ENCODE measurements at regions not wholly inside any gene's neighbourhood (a gene's known extent, or its start where the extent isn't known, plus 50 kb on each side); places are given as distances from the start of the nearest gene placed in this dataset.

- ATAC-seq, result no peak
Observed at GRCh38 chr2:204331180-204331579, 214.1 kb upstream of the PARD3B start.

GRCh38 chr2:204331988-204332387 lies 213.3 kb upstream of the PARD3B start:
- ATAC-seq, result no peak

- ATAC-seq, result no peak
Observed at GRCh38 chr2:204332706-204333105, 212.6 kb upstream of the PARD3B start.

GRCh38 chr2:204333861-204334260 lies 211.4 kb upstream of the PARD3B start:
- no peak for ATAC-seq

- no peak for ATAC-seq
Observed at GRCh38 chr2:204335451-204336058, 209.7 kb upstream of the PARD3B start.

GRCh38 chr2:204336153-204336744 lies 209.0 kb upstream of the PARD3B start:
- ATAC-seq, result no peak

GRCh38 chr2:204337638-204338037 lies 207.6 kb upstream of the PARD3B start:
- ATAC-seq, result no peak

- ATAC-seq, result no peak
Observed at GRCh38 chr2:204339212-204339715, 206.0 kb upstream of the PARD3B start.

- no peak for ATAC-seq
Observed at GRCh38 chr2:204340511-204340910, 204.8 kb upstream of the PARD3B start.

GRCh38 chr2:204341887-204342276 lies 203.4 kb upstream of the PARD3B start:
- no peak for ATAC-seq

GRCh38 chr2:204343685-204344084 lies 201.6 kb upstream of the PARD3B start:
- ATAC-seq, result no peak

- no peak for ATAC-seq
Observed at GRCh38 chr2:204344119-204344518, 201.2 kb upstream of the PARD3B start.

- no peak for ATAC-seq
Observed at GRCh38 chr2:204346906-204347305, 198.4 kb upstream of the PARD3B start.

GRCh38 chr2:204353823-204354222 lies 191.5 kb upstream of the PARD3B start:
- ATAC-seq, result no peak

- no peak for ATAC-seq
Observed at GRCh38 chr2:204354442-204354856, 190.8 kb upstream of the PARD3B start.

- ATAC-seq, result no peak
Observed at GRCh38 chr2:204355688-204356087, 189.6 kb upstream of the PARD3B start.

- ATAC-seq, result no peak
Observed at GRCh38 chr2:204356151-204356641, 189.1 kb upstream of the PARD3B start.

- no peak for ATAC-seq
Observed at GRCh38 chr2:204357286-204357685, 188.0 kb upstream of the PARD3B start.

- ATAC-seq, result no peak
Observed at GRCh38 chr2:204359076-204359475, 186.2 kb upstream of the PARD3B start.

GRCh38 chr2:204360218-204361007 lies 184.9 kb upstream of the PARD3B start:
- ATAC-seq, result no peak

- no peak for ATAC-seq
Observed at GRCh38 chr2:204361738-204362137, 183.5 kb upstream of the PARD3B start.

GRCh38 chr2:204362581-204362980 lies 182.7 kb upstream of the PARD3B start:
- no peak for ATAC-seq

GRCh38 chr2:204363513-204363912 lies 181.8 kb upstream of the PARD3B start:
- no peak for ATAC-seq
